Ishikawa (cell line): ENCODE measurements at regions not wholly inside any gene's neighbourhood (a gene's known extent, or its start where the extent isn't known, plus 50 kb on each side); places are given as distances from the start of the nearest gene placed in this dataset.

ENCODE experiments used
- CEBPB ChIP-seq: IDR thresholded peaks from 2 replicates; pipeline ENCODE4 v1.6.1; 2012
- NFIC ChIP-seq: IDR thresholded peaks from 2 replicates; pipeline ENCODE4 v1.6.1; 2012
- RAD21 ChIP-seq: IDR thresholded peaks from 2 replicates; pipeline ENCODE4 v1.6.1; 2012; ENCODE audit warnings: low read depth
- TAF1 ChIP-seq: IDR thresholded peaks from 2 replicates; pipeline ENCODE4 v1.6.1; 2012; ENCODE audit warnings: low read depth, mild to moderate bottlenecking
- ZBTB7A ChIP-seq: IDR thresholded peaks from 2 replicates; pipeline ENCODE4 v1.6.1; 2012; ENCODE audit warnings: low read depth
- TF ChIP-seq, protein P1 (sequence below): IDR thresholded peaks from 2 replicates; pipeline ENCODE4 v1.6.1; 2012
- TF ChIP-seq, protein P2 (sequence below): IDR thresholded peaks from 2 replicates; pipeline ENCODE4 v1.6.1; 2012

DNA sequence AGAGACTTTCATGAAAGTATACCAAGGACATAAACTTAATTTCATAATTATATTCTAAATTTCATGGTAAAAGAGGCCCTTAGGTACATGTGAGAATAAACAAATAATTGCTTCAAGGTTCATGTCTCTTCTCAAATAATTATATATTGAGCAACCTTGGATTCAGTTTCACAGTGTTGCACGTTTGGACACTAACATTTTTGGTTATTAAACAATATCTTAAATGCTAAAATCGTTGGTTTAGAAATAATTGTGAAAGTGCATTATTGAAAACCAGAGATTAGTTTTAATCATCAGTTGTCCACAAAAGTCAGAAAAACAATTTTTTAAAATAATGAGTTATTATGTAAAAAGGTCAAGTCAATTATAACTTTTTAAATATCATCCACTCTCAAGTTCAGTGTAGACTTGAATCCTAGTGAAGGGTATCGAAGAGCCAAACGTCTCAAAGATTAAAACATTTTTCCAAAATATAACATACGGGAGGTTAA lies 227.1 kb upstream of the DEFB112 start:
- TF ChIP-seq, protein P1, sequence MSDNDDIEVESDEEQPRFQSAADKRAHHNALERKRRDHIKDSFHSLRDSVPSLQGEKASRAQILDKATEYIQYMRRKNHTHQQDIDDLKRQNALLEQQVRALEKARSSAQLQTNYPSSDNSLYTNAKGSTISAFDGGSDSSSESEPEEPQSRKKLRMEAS = no peak
- TF ChIP-seq, protein P2, sequence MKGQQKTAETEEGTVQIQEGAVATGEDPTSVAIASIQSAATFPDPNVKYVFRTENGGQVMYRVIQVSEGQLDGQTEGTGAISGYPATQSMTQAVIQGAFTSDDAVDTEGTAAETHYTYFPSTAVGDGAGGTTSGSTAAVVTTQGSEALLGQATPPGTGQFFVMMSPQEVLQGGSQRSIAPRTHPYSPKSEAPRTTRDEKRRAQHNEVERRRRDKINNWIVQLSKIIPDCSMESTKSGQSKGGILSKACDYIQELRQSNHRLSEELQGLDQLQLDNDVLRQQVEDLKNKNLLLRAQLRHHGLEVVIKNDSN = no peak
- TF ChIP-seq NFIC (no peak), RAD21 (no peak), TAF1 (no peak), ZBTB7A (no peak), CEBPB (no peak)
